Anterior cingulate cortex (tissue), 58 donors: ENCODE measurements at regions not wholly inside any gene's neighbourhood (a gene's known extent, or its start where the extent isn't known, plus 50 kb on each side); places are given as distances from the start of the nearest gene placed in this dataset.
A peak's percentile ranks its signal among the peaks of the same experiment; 100 is the strongest.
"Not testable (repeated sequence)": the region's sequence is repeated elsewhere in the genome, so short reads cannot be mapped to it uniquely, and the experiment has no call there.

ENCODE experiments used
- DNase-seq, 58 donors: peaks; one replicate each; lab custom pipeline; 2025; lab: John Stamatoyannopoulos, UW

DNA sequence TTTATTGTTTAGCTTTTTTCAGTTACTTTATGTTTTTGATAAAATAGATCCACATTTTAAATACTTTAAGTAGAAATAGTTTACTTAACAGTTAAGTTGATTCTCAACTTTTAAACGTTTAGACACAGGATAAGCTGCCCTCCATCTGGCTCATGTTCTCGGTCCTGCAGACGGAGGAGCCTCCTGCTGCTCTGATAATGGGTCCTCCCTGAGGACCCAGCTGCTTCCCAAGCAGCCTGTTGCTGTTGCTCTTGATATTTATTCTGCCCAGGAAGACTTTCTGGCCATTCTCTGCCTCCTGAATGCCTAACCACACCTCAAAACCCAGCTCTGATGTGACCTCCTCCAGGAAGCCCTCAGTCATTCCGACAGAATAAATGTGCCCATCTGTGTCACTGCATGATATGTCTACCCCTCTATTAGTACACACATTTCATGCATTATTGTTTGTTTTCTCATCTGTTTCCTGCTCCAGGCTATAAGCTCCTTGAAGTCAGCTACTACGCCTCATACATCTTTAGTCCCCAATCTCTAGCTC, 267.2 kb upstream of the MSX2 start:
- DNase-seq = no peak

DNA sequence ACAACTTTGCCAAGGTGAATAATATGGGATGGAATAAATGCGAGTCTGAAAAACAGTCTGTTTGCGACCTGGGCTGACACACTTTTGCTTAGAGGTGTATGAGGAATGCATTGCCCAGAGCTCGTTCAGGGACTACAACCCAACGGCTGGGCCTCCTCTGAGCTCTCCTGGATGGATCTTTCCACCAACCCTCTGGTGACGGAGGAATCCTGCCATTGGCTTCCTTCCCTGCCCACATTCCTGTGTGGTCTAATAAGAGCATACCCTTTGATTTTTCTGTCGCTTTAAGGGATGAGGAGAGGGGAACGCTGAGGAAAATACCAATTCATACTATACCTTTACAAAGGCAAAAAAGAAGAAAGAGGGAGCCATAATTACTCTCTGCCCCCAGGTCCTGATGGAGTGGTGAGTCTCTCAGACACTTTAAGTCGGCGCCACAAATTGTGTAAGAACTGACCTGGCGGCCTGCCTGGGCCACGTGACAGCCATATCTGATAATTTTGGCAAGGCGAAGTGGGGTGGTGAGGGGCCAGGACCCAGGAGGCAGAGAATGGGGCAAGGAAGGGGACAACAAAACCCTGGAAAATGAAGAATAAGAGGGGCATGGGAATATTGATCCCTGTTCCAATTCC, 265.2 kb upstream of the MSX2 start:
- DNase-seq = no peak

DNA sequence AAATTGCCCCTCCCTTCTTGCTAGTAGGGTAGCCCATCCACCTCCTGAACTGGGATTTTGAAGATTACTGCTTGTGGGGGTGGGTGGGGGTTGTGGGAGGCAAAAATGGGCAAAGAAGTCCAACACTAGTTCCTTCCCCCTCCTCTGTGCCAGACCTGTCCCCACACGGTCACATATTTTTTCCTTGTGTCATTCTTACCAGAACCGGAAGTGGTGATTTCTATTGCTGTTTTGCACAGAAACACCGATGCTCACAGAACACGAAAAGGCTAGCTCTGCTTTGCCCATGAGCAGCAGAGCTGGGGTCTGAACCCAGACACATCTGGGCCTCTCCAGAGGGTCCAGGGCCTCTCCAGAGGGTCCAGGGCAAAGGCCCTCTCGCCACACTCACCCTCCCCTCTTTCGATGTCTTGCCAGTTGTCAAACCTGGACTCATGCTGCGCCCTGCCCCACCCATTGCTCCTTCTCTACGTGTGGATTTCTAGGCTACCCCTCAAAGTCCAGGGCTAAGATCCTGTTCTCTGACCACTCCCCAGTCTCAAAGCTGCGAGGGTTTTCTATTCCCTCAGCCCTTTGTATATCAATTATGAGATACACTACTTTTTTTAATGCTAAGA, 264.4 kb upstream of the MSX2 start:
- DNase-seq = no peak

DNA sequence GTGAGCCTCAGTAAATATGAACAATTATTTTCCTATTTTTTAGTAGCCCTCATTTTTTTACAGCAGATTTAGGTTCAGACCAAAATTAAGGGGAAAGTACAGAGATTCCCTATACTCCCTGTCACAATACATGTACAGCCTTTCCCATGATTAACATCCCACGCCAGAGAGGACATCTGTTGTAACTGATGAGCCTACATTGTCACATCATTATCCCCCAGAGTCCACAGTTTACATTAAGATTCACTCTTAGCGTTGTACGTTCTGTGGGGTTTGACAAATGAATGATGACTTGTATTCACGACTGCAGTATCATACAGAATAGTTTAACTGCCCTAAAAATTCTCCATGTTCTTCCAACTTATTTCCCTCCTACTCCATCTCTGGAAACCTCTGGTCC, 262.3 kb upstream of the MSX2 start:
- DNase-seq = no peak

DNA sequence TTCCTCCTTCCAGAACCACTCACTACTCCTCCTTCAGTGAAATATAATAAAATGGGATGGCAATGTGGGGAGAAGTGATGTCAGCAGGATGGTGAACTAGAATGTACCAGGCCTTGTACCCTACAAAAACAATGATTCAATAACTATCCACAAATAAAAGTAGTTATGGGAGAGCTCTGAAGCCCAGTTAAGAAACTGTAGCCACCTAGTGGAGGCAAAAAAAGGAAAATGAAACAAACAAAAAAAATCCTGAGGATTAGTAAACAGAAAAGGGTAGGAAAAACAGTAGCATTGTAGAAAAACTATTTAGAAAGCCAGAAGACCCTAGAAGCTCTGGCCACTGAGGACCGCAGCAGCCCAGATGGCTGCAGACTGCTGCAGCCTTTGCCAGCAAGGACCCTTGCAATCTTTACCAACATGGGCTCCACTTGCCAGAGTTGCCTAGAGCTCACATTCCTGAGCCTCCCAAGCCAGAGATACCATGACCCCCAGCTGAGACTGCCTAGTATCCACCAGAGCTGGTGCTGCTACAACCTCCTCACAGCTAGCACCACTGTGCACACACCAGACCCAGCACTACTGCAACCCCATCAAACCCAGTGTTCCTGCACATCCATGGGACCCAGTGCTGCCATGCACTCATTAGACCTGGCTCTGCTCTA, 259.7 kb upstream of the MSX2 start:
- no peak for DNase-seq

DNA sequence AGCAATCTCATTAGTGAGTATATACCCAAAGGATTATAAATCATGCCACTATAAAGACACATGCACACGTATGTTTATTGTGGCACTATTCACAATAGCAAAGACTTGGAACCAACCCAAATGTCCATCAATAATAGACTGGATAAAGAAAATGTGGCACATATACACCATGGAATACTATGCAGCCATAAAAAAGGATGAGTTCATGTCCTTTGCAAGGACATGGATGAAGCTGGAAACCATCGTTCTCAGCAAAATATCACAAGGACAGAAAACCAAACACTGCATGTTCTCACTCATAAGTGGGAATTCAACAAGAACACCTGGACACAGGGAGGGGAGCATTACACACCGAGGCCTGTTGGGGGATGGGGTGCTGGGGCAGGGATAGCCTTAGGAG, 252.9 kb upstream of the MSX2 start:
- not testable (repeated sequence) for DNase-seq

DNA sequence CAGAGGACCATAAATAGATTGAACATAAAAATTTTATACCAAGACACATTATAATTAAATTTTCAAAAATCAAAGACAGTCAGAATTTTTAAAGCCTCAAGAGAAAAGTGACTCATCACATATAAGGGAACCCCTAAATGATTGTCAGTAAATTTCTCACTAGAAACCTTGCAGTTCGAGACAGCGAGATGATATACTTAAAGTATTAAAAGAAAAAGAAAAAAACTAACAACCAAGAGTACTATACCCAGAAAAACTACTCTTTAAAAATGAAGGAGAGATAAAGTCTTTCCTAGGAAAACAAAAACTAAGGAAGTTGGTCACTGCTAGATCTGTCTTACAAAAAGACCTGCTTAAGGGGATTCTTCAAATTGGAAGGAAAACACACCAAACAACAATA, 251.4 kb upstream of the MSX2 start:
- no peak for DNase-seq

DNA sequence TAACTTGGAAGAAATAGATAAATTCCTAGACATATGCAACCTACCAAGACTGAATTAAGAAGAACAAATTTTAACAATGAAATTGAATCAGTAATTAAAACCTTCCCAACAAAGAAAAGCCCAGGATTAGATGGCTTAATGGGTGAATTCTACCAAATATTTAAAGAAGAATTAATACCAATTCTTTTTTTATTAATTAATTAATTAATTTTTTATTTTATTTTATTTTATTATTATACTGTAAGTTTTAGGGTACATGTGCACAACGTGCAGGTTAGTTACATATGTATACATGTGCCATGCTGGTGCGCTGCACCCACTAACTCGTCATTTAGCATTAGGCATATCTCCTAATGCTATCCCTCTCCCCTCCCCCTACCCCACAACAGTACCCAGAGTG, 248.4 kb upstream of the MSX2 start:
- not testable (repeated sequence) for DNase-seq

DNA sequence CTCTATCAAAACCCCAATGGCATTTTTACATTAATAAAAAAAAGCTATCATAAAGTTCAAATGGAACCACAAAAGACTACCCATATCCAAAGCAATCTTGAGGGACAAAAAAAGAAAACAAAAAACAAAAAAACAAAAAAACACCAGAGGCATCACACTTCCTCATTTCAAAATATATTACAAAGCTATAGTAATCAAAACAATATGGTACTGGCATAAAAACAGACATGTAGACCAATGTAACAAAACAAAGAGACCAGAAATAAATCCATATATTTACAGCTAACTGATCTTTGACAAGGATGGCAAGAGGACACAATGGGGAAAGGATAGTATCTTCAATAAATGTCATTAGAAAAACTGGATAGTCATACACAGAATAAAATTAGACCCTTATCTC, 245.1 kb upstream of the MSX2 start:
- DNase-seq = no peak

DNA sequence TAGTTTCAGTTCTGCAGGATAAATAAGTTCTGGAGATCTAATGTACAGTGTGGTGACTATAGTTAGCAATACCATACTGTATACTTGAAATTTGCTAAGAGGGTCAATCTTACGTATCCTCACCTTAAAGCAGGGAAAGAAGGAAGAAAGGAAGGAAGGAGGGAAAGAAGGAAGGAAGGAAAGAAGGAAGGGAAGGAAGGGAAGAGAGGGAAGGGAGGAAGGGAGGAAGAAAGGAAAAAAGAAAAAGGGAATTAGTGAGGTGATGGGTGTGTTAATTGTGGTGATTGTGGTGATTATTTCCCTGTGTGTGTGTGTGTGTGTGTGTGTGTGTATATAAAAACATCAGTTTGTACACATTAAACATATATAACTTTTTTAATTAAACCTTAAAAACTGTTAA, 242.6 kb upstream of the MSX2 start:
- no peak for DNase-seq

DNA sequence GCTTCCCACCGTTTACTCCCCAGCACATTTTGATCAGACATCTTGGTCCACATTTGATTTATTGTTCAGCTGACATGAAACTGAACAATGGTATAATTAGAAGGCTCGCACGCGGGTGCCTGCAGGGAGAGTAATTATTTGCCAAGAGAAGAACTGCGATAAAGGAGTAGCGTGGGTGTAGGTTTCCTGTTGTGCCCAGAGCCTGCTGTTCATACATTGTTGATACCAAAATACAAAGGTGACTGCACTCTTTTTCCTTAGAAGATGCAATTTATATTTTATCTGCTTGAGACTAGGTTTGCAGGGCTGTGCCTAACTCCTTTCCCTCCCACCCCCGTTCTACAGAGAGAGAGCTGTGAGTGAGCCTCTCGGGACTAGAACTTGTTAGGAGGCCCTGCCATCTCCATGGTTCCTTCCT, 241.8 kb upstream of the MSX2 start:
- no peak for DNase-seq

DNA sequence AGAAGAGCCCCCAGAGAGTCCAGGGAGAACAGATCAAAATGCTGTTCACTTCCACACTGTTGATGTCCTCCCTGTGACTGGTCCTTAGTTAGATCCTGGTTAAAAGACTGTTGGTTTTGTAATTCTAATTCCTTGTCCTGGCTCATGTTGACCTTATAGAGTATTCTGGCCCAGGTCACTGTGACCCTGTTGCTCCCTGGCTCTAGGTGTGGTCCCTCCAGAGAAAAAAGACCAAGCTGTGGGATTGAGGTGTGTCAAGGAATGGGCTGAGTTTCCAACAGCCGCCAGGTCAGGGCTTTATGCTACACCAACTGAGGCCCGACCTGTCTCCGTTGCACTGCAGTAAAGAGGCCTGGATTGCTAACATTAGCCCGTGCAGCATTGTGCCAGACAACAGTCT, 241.0 kb upstream of the MSX2 start:
- DNase-seq = no peak

DNA sequence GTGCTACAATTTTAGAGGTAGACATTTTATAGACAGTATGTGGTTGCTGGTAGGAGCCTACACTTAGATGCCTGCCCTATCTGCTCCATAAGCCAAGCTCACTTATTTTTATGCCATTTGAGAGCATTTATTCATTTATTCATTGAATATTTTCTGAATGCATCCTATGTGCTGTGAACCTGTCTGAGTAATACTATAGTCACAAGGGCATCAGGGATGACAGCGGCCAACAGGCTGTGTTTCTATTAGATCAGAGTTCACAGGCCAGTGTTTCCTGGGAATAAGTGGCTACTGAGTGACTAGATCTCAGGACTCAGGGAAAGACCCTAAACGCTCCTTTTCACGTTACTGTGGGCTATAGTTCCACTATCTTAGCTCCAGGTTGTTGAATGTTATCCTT, 235.2 kb upstream of the MSX2 start:
- no peak for DNase-seq

DNA sequence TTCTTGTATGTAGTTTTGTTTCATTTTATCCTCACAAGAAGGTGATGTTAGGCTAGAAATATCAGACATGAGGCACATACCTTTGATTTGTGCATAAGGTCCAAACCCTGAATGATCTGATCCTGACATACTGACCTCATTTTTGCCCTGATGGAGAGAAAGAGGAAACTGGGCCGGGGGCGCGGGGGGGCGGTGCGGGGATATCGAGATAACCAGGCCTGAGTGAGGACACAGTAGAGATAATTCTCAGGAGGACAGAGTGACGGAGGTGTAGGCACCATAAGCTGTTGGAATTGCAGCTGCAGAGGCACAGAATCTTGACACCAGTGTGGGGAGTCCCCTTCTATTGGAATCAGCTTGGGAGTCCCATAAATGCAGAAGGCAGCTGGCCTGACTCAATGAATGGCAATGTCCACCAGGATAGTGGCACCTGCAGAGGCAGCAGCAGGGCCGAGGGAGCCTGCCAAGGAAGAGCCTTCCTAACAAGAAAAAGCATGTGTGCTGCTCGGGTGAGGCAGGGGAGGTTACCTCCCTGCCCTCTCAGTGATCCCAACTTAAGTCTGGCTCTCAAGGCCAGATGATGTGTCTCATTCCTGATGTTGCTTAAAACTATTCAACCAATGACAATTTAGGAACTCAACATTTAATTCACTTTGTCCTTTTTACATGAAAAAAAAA, 234.3 kb upstream of the MSX2 start:
- DNase-seq = no peak

DNA sequence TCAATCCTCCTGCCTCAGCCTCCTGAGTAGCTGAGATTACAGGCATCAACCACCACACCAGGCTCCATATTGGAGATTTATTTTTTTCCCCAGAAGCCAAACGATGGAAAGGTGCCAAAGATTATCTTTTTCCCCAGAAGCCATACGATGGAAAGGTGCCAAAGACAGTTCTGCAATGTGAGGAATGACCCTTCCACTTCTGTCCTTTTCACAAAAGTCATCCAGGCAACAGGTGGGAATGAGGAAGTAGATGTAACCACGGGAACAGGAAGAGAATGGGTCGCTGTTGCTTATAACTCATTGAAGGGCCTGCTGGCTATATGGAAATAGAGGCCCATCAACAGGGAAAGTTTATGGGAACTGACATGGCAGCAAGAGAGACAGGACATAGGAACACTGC, 233.7 kb upstream of the MSX2 start:
- no peak for DNase-seq

DNA sequence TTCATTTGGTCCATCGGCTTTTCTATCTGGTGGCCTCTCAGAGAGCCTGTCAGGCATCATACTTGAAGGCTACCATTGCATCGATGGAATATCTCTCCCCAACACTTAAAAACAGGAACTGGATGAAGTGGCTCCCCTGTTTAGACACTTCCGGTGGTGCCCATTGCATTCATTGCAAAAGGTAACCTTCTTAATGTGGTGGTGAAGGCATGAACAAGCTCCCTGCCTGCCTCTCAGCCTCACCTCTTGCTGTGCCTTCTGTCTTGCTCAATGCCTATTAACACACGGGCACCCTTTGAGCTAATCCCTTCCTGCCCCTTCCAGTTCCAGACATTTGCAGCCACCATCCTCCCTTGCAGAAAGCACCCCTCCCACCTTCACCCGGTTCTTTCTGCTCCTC, 233.1 kb upstream of the MSX2 start:
- DNase-seq = no peak

DNA sequence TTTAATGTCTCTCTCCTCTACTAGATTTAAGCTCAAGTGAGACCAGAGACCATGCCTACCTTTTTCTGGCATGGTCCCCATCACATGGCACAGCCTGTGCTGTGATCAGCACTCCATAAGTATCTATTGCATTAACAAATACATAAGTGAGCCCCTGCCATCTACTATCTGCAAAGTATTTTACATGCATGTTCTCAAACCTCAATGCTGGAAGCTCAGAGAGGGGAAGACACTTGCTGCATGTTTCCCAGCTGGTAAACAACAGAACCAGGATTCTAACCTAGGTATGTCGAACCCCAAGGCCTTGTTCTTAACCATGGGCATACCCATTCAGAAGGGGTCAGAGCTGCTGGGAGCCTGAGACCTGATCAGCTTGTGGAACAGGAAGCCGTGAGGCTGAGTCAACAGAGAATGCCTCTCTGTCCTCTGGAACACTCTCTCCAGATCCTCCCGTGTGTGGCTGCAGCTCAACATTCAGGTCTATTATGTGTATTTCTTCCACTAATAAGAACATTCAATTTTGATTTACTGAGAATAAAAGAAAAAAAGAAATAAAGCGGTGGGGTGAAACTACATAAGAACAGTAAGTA, 232.5 kb upstream of the MSX2 start:
- no peak for DNase-seq

DNA sequence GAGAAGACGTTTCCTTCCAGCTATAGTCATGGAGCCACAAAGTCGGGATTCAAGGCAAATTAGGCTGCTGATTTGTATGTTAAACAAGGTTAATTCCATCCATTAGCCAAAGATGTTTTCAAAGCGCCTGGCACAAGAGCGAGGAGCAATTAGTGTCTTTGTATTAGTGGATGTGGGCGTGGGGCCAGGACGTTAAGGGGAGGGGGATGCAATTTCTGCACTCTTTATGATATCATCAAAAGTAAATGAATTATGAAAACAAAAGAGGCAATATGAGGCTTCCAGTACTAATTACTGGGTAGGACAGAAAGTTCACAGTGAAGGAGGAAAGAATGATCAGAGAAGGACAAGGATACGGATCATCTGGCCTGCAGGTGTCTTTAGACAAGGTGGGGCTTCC, 230.9 kb upstream of the MSX2 start:
- peak in 1 of 58 donors; percentile 17 for DNase-seq

DNA sequence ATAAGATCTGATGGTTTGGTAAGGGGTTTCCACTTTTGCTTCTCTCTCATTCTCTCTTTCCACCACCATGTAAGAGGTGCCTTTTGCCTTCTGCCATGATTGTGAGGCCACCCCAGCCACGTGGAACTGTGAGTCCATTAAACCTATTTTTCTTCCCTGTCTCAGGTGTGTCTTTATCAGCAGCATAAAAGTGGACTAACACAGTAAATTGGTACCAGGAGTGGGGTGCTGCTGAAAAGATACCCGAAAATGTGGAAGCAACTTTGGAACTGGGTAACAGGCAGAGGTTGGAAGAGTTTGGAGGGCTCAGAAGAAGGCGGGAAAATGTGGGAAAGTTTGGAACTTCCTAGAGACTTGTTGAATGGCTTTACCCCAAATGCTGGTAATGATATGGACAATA, 226.4 kb upstream of the MSX2 start:
- not testable (repeated sequence) for DNase-seq

DNA sequence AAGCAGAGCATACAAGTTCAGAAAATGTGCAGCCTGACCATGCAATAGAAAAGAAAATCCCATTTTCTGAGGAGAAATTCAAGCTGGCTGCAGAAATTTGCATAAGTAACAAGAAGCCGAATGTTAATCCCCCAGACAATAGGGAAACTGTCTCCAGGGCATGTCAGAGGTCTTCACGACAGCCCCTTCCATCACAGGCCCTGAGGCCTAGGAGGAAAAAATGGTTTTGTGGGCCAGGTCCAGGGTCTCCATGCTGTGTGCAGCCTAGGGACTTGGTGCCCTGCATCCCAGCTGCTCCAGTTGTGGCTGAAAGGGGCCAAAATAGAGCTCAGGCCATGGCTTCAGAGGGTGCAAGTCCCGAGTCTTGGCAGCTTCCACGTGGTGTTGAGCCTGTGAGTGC, 225.8 kb upstream of the MSX2 start:
- not testable (repeated sequence) for DNase-seq

DNA sequence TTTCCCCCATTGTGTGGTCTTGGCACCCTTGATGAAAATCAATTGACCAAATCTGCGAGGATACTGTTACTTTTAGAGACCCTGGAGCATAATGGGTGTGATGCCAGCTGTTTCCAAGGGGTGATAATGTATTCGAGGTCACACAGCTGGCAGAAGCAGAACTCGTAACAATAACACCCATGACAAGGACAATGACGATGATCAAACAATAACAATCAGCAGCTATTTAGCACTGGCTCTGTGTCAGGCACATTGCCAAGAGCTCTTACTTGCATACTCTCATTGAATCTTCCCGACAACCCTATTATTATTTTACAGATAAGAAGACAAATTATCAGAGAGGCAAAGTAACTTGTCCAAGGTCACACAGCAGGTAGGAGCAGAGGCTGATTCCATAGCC, 223.7 kb upstream of the MSX2 start:
- peak in 1 of 58 donors; percentile 27 for DNase-seq
